Lung microvascular endothelial cell (primary cell): ENCODE measurements at regions not wholly inside any gene's neighbourhood (a gene's known extent, or its start where the extent isn't known, plus 50 kb on each side); places are given as distances from the start of the nearest gene placed in this dataset.
"Not testable (repeated sequence)": the region's sequence is repeated elsewhere in the genome, so short reads cannot be mapped to it uniquely, and the experiment has no call there.

Experiments
- DNase-seq, 2 donors: peaks; one replicate each; pipeline versions ENCODE4 v3.0.0 to v3.0.0-alpha.2; 2010; ENCODE audit warnings: low read depth in 2 of 2

GRCh38 chr4:100651499-100652175, 133.8 kb upstream of the EMCN start:
- DNase-seq = no peak

GRCh38 chr4:100649417-100649816, 131.6 kb upstream of the EMCN start:
- DNase-seq = peak; percentile 17 to 67

GRCh38 chr4:100644150-100644549, 126.3 kb upstream of the EMCN start:
- DNase-seq = no peak

DNA sequence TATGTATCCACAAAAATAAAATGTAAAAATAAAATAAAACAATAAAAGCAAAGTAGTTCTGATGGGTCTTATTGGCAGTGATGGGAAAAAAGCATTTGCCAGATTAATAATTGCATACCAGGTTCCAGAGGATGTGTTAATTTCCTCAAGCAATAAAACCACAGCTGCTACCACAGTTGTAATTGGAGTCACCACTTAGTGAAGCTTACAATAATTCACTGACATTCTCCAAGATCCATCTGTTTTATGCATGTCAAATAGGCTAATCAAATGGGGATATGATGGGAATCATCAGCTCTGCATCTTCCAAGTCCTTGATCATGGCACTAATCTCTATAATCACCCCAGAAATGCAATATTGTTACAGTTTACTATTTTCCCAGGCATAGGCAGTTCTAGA, 123.5 kb upstream of the EMCN start:
- DNase-seq = no peak

DNA sequence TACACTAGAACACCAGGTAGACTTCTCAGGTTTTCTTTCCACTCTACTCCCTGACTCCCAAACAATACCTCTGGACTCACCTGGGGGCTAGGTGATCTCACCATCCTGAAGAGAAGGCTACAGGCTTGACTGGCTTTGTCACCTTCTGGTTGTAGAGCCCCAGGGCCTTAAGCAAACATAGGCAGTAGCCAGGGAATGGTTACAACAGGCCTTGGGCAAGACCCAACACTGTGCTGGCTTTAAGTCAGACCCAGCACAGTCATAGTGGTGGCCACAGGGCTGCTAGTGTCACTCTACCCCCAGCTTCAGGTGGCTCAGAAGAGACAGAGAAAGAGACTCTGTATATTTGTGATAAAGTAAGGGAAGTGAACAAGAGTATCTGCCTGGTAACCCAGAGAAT, 118.1 kb upstream of the EMCN start:
- no peak for DNase-seq

DNA sequence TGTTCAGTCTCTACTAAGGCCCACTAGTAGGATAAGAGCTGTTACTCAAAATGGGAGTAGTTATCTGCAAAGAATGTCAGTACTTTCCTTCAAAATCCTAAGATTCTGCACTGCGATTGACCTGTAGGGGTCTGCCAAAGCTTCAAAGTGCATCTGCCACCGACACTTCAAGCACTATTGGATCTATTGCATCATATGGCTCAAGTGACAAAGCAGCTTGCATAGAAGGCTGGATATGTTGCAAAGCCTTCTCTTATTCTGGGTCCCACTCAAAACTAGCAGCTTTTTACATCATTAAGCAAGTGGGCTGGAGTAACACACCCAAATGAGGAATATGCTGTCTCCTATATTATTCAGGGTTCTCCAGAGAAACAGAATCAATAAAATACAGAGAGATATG, 115.4 kb upstream of the EMCN start:
- DNase-seq = no peak

GRCh38 chr4:100632163-100632562, 114.3 kb upstream of the EMCN start:
- DNase-seq = no peak

DNA sequence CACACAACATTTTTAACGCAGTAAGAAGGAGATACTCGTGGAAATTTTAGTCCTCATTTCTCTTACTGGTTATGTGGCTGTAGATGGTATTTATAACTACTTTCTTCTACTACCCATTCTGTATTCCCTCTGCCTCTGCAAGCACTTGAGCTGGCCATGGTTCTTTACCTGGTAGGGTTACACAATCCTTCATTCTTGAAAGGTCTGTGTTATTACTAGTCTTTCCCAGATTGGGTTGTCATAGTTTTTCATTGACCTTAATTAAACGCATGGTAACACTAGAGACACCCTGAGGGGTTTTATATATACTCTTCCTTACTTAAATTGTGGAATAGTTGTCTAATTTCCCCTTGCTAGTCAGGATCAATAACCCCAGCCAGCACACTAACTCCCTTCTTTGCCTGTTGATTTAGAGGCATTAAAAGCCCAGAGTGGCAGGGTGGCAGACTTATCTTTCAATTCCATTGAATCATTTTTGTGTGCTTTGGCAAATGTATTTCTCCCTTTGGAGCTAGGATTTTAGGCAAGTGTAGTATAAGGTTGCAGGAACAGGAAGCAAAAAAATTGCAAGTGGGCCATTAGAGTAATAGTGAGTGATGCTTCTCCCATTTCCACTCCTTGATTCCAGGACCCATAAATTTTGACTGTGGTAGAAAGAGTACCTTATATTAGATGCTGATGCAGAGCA, 113.6 kb upstream of the EMCN start:
- no peak for DNase-seq

DNA sequence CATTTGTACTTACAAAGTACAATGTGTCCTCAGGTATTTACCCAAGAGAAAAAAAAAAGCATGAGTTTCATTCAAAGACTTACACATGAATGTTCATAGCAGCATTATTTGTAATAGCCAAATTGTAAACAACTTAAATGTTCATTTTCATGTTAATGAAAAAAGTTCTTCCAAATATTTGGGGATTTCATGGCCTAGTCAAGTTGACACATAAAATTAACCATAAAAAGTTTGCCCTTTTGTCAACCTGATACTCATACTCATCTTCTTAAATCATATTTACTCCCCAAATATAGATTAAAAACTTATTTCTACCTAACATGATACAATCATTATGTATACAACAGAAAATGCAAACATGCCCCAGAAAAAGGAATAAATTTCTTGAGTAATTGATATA, 112.5 kb upstream of the EMCN start:
- no peak for DNase-seq

DNA sequence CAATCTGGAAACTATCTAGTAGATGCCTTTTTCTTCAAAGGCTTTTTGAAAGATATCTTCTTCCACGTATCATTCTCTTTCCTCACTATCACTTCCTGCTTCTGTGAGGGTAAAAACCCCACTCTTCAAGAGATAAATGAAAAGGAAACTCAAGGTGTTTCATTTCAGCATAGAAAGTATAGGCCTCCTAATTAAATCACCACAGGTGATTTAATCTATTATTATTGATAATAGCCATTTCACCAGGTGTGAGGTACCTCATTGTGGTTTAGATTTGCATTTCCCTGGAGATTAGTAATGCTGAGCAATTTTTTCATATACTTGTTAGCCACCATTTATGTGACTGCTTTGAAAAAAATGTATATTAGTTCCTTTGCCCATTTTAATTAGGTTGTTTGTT, 92.0 kb upstream of the EMCN start:
- no peak for DNase-seq

DNA sequence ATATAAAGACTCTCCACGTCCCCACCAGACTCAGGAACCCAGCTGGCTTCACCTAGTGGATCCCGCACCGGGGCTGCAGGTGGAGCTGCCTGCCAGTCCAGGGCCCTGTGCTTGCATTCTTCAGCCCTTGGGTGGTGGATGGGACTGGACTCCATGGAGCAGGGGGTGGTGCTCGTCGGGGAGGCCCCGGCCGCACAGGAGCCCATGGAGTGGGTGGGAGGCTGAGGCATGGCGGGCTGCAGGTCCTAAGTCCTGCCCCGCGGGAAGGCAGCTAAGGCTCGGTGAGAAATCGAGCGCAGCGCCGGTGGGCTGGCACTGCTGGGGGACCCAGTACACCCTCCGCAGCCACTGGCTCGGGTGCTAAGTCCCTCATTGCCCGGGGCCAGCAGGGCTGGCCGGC, 90.8 kb upstream of the EMCN start:
- DNase-seq = not testable (repeated sequence)

- no peak for DNase-seq
Measured at GRCh38 chr4:100605144-100605543, 87.3 kb upstream of the EMCN start.

- no peak for DNase-seq
Measured at GRCh38 chr4:100593935-100594334, 76.1 kb upstream of the EMCN start.

- peak in 1 of 2 donors; percentile 55 for DNase-seq
Measured at GRCh38 chr4:100591161-100591876, 73.5 kb upstream of the EMCN start.

DNA sequence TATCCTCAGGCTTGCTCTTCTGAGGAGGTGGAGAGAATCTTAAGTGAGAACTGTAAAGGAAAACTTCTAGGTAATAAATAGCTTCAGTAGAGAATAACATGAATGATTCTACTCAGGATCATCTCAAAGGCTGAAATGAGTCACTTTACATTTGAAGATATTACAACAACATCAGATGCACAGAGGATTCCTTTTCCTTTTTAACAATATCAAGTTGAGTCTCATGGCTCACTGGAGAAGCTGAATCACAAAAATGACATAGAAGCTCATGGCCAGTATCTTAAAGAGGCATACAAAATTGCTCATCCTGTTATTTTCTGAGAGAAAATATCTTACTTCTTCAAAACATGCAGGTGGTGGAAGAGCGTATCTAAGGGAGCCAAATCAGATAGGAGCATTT, 72.5 kb upstream of the EMCN start:
- DNase-seq = no peak

DNA sequence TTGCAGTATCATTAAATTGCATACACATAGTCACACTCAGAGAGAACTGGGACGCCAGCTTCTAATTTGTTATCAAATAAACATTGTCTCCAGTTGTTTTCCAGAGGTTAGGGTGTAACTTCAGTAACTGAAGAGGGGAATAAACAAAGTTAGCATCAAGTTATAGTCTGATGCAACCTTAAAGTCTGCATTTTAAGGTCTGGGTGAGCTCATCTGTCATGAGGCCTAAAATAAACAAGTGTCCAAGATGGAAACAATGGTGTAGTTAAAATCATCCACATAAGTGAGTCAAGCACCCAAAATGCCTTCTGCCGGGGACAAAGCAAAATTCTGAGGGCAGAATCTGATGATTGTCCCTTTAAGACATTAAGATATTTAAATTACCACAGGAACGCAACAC, 70.3 kb upstream of the EMCN start:
- no peak for DNase-seq

DNA sequence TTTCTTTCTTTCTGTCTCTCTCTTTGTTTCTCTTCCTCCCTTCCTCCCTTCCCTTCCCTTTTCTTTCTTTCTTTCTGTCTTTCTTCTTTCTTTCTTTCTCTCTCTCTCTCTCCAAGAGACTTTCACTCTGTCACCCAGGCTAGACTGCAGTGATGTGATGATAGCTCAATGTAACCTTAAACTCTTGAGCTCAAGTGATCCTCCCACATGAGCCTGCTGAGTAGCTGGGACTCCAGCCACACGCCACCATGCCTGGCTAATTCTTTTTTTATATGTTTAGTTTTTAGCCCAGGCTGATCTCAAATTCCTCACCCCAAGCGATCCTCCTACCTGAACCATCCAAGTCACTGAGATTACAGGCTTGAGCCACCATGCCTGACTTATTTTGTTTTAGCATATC, 64.3 kb upstream of the EMCN start:
- no peak for DNase-seq

DNA sequence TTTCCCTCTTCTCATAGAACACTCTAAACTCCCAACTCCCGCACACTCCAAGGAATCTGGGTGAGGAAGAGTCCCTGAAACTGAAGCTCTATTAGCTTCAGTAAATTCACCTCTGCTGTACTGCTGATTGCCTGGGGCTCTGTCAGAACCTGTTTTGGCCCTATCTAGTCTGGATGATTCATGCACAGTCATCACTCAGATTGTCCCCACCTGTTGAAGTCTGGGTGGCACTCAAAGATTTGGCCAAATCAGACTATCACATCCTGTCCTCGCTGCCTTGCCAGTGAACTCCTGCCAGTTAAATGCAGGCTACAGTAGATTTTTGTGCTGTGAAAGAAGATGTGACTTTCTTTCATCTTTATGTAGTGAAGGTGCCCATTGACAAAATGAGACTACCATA, 63.5 kb upstream of the EMCN start:
- peak in 1 of 2 donors; percentile 2 for DNase-seq

DNA sequence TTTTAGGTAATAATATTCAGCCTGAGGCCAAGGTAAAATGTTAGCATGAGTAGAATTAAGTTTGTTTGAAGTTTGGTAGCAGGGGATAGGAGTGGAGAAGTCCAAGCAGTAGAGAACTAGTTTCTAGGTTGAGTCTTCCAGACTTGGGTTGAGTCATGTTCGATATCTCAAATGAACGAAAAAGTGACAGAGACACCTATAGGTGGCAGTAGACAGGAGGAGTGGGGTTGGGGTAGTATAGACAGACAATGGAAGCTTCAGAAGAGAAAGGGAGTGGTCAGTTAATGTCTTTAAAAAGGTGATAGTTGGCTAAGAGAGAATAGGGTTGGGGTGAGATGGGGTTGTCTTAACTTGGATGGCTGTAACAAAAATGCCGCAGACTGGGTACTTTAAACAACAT, 58.7 kb upstream of the EMCN start:
- no peak for DNase-seq

GRCh38 chr4:100574607-100575006, 56.8 kb upstream of the EMCN start:
- DNase-seq = no peak

DNA sequence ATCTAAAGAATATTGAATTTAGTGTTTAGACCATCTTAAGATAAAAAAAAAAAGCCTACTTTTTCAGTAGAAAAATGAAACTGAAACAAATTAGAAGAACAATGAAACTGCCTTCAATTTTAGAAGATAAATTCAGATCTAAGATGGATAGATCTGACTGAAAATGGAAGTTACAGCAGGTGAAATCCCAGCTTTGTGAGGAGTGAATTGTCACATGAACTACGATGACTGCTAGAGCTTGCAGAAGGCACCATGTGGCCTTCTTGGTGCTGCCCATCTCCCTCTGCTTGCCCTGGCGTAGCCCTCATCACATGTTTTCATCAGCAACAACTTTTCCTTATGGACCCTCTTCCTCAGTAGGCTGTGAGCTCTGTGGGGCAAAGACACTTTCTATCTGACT, 51.4 kb upstream of the EMCN start:
- no peak for DNase-seq
